GM18507 (cell line): ENCODE measurements at regions not wholly inside any gene's neighbourhood (a gene's known extent, or its start where the extent isn't known, plus 50 kb on each side); places are given as distances from the start of the nearest gene placed in this dataset.

Experiments
- DNase-seq: peaks from one replicate; pipeline ENCODE4 v3.0.0; 2011; ENCODE audit warnings: low read depth; ENCODE audit not compliant: insufficient read length; ENCODE audit errors: extremely low spot score
- FAIRE-seq: peaks from 2 replicates; lab custom pipeline; 2011; peaks lifted over from hg19 to GRCh38; lab: Jason Lieb, UNC

- FAIRE-seq (no peak), DNase-seq (no peak)
These were observed 171.0 kb downstream of the ANAPC1 start for GRCh38 chr2:111712940-111713515.

DNA sequence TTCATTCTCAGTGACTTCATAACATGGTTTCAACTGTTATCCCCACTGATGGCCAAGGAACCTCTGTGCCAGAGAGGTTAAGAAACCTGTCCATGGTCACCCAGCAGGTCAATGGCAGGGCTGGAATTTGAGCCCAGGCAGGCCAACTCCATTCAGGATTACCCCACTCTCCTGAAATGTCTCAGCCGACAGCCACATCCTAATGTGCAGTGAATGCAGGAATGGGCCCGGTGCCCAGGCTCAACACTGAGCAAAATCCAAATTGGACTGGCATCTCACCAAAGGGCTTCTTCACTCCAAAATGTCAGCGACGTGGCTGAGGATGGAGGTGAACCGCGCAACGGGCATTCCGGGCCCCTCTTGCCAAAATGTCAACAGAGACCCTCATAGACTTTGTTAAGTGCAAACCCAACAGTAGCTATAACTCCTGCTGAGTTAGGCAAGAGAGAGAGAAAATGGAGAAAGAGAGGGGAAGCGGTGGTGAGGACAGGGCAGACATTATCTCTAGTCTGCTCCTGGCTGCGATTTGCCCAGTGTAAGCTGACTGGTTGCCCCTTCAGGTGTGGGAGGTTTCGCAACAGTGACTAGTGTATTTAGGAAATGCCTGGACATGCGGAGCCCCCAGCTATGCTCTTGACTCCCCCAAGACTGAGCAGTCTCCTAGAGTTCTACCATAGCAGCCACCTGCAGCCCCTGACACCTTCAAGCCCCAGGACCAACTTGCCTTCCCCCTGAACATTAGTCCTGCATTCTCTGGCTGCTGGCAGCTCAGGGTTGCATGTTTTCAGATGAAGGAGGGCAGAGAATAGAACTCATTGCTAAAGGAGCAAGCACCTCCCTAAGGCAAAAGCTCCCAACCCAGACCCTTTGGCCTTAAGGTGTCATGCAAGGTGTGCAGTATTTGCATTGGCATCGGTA is 167.7 kb downstream of the ANAPC1 start:
- FAIRE-seq (no peak), DNase-seq (no peak)

DNA sequence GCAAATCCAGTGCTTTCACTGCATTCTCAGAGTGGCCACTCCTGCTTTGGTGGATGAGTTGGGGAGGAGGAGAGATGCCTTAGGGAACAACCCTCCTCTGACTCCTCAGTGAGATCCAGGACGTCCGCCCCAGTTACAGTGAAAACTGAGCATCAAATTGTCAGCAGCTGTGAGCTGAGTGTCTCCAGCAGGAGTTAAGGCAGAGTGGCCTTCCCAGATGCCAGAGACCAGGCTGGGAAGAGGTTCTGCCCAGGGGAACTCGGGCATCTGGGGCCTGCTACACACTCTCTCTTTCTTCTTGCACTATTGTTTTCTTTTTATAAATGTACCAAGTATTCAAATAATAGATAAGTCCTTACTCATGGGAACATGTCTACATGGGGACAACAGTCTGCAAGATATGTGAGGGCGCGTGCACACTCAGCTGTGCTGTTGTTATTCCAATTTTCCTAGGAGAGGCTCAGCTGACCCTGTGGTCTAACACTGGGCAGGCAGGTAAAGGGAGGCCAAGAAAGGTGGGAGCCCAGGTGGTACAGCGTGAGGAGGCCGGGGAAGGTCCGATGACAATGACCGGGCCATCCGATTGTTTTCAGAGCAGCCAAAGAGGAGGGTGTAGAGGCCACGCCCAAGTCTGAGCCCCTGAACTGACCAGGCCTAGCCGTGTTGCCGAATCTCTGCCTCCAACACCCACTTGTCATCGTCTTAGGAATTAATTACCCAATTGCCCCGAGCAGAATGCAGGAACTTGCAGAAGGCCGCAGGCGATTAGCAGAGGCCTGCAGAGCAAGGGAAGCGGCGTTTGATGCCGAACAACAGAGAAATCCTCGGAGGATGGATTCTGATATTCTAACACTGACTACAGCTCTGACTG is 166.9 kb downstream of the ANAPC1 start:
- no peak for DNase-seq
- FAIRE-seq: no peak
